Neuron (in vitro differentiated cells): ENCODE measurements at regions not wholly inside any gene's neighbourhood (a gene's known extent, or its start where the extent isn't known, plus 50 kb on each side); places are given as distances from the start of the nearest gene placed in this dataset.

Source experiments
- H2AFZ ChIP-seq: one replicate; pipeline ENCODE4 v1.6.1; 2013; ENCODE audit warnings: low read depth, mild to moderate bottlenecking, inconsistent platforms, low read length, moderate library complexity
- H3K27me3 ChIP-seq: one replicate; pipeline ENCODE4 v1.6.1; 2013; ENCODE audit warnings: low read length; ENCODE audit not compliant: insufficient read depth
- H3K36me3 ChIP-seq: one replicate; pipeline ENCODE4 v1.6.1; 2013; ENCODE audit warnings: low read length; ENCODE audit not compliant: insufficient read depth
- H3K4me1 ChIP-seq: one replicate; pipeline ENCODE4 v1.6.1; 2013; ENCODE audit warnings: low read length; ENCODE audit not compliant: insufficient read depth
- H3K4me3 ChIP-seq: 2 replicates; pipeline ENCODE4 v1.5.1; 2013; ENCODE audit warnings: mild to moderate bottlenecking, low read length, moderate library complexity
- H3K9me3 ChIP-seq: one replicate; pipeline ENCODE4 v1.6.1; 2013; ENCODE audit warnings: low read length

GRCh38 chr15:85326291-85326690, 54.1 kb upstream of the AKAP13 start:
- Histone ChIP-seq H3K36me3 (no peaks in the 10 kb centered on the region), H3K4me1 (peaks cover 10% of the 10 kb centered on the region), H2AFZ (no peak overlapping the region), H3K4me3 (no peak overlapping the region), H3K27me3 (no peaks in the 10 kb centered on the region), H3K9me3 (no peaks in the 10 kb centered on the region)

- no peaks in the 10 kb centered on the region for H3K9me3 ChIP-seq
- H3K4me3 ChIP-seq = no peak overlapping the region
- H3K36me3 ChIP-seq = no peaks in the 10 kb centered on the region
- no peaks in the 10 kb centered on the region for H3K27me3 ChIP-seq
- peaks cover 13% of the 10 kb centered on the region for H3K4me1 ChIP-seq
- H2AFZ ChIP-seq = no peak overlapping the region
Measured at GRCh38 chr15:85327820-85328219, 52.6 kb upstream of the AKAP13 start.

GRCh38 chr15:85329561-85330422, 50.6 kb upstream of the AKAP13 start:
- H3K36me3 ChIP-seq = no peaks in the 10 kb centered on the region
- peaks cover 13% of the 10 kb centered on the region for H3K4me1 ChIP-seq
- H3K4me3 ChIP-seq = no peak overlapping the region
- H2AFZ ChIP-seq = no peak overlapping the region
- no peaks in the 10 kb centered on the region for H3K27me3 ChIP-seq
- H3K9me3 ChIP-seq = no peaks in the 10 kb centered on the region
